ENCODE measurements at regions not wholly inside any gene's neighbourhood (a gene's known extent, or its start where the extent isn't known, plus 50 kb on each side); places are given as distances from the start of the nearest gene placed in this dataset.

GRCh38 chr5:167800427-167800826, 491.0 kb upstream of the WWC1 start:
- no peaks in the 10 kb centered on the region for H3K27me3 Mint-ChIP-seq

GRCh38 chr5:167801999-167802398, 489.4 kb upstream of the WWC1 start:
- no peak overlapping the region for H3K4me2 ChIP-seq (replicated peaks; ENCODE audit: low read depth, low read length, poor library complexity, severe bottlenecking)
- H3K36me3 ChIP-seq (replicated peaks in 1 of 2; ENCODE audit: control extremely low read depth in 1 of 2, control insufficient read depth in 1 of 2, extremely low read depth in 1 of 2, insufficient read depth in 2 of 2, low read length in 1 of 2), result no peaks in the 10 kb centered on the region
- no peaks in the 10 kb centered on the region for H3K27me3 ChIP-seq (replicated peaks in 1 of 4; ENCODE audit: control extremely low read depth in 1 of 4, control insufficient read depth in 3 of 4, insufficient read depth in 4 of 4, low read length in 3 of 4)
- H2AFZ ChIP-seq (ENCODE audit: insufficient read depth, low read depth, low read length, poor library complexity, severe bottlenecking), result no peak overlapping the region
- intact Hi-C loops (cut with micrococcal nuclease), result no loop called here
- H3K4me1 ChIP-seq (ENCODE audit: control insufficient read depth in 2 of 2, insufficient read depth in 2 of 2, low read length in 2 of 2), result no peaks in the 10 kb centered on the region
- ATAC-seq (ENCODE audit: low read depth) (no peak), DNase-seq (no peak)
- 100% methylated on average over 1 of the region's 4 CpGs for WGBS (ENCODE audit: insufficient coverage)
- no peaks in the 10 kb centered on the region for H4K20me1 ChIP-seq (ENCODE audit: control insufficient read depth, insufficient read depth, low read length, poor library complexity, severe bottlenecking)
- Mint-ChIP-seq H3K4me3 (no peak overlapping the region), H3K27me3 (no peaks in the 10 kb centered on the region), H3K9me3 (ENCODE audit: insufficient read depth) (no peaks in the 10 kb centered on the region), H3K4me1 (no peaks in the 10 kb centered on the region), H3K27ac (no peak overlapping the region)
- no peak overlapping the region for H3K9ac ChIP-seq (ENCODE audit: low read length)
- no peaks in the 10 kb centered on the region for H3K79me2 ChIP-seq (ENCODE audit: control insufficient read depth, insufficient read depth, low read length)
- ChIA-PET POLR2A (no interaction called here), CTCF (no interaction called here)
- no peak overlapping the region for H3K27ac ChIP-seq (ENCODE audit: low read length in 2 of 2)
- no peaks in the 10 kb centered on the region for H3K9me3 ChIP-seq (ENCODE audit: control extremely low read depth in 1 of 3, control insufficient read depth in 2 of 3, insufficient read depth in 1 of 3, low read length in 2 of 3)
- TF ChIP-seq, protein P1, sequence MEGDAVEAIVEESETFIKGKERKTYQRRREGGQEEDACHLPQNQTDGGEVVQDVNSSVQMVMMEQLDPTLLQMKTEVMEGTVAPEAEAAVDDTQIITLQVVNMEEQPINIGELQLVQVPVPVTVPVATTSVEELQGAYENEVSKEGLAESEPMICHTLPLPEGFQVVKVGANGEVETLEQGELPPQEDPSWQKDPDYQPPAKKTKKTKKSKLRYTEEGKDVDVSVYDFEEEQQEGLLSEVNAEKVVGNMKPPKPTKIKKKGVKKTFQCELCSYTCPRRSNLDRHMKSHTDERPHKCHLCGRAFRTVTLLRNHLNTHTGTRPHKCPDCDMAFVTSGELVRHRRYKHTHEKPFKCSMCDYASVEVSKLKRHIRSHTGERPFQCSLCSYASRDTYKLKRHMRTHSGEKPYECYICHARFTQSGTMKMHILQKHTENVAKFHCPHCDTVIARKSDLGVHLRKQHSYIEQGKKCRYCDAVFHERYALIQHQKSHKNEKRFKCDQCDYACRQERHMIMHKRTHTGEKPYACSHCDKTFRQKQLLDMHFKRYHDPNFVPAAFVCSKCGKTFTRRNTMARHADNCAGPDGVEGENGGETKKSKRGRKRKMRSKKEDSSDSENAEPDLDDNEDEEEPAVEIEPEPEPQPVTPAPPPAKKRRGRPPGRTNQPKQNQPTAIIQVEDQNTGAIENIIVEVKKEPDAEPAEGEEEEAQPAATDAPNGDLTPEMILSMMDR (IDR thresholded peaks at IDR 0.05), result no peak
- no peak for TF ChIP-seq EZH2 (IDR thresholded peaks at IDR 0.05; ENCODE audit: borderline replicate concordance, insufficient read depth, low read depth, low read length, poor library complexity, severe bottlenecking)
- H3K4me3 ChIP-seq (ENCODE audit: control extremely low read depth in 1 of 5, extremely low read depth in 1 of 5, insufficient read depth in 1 of 5, low read depth in 2 of 5, low read length in 4 of 5), result no peak overlapping the region

More at GRCh38 chr5:167800427-167800826, 491.0 kb upstream of the WWC1 start:
- Histone ChIP-seq H4K20me1 (ENCODE audit: control insufficient read depth, insufficient read depth, low read length, poor library complexity, severe bottlenecking) (no peaks in the 10 kb centered on the region), H3K36me3 (replicated peaks in 1 of 2; ENCODE audit: control extremely low read depth in 1 of 2, control insufficient read depth in 1 of 2, extremely low read depth in 1 of 2, insufficient read depth in 2 of 2, low read length in 1 of 2) (no peaks in the 10 kb centered on the region), H3K27me3 (replicated peaks in 1 of 4; ENCODE audit: control extremely low read depth in 1 of 4, control insufficient read depth in 3 of 4, insufficient read depth in 4 of 4, low read length in 3 of 4) (no peaks in the 10 kb centered on the region), H2AFZ (ENCODE audit: insufficient read depth, low read depth, low read length, poor library complexity, severe bottlenecking) (no peak overlapping the region), H3K9me3 (ENCODE audit: control extremely low read depth in 1 of 3, control insufficient read depth in 2 of 3, insufficient read depth in 1 of 3, low read length in 2 of 3) (no peaks in the 10 kb centered on the region), H3K4me3 (ENCODE audit: control extremely low read depth in 1 of 5, extremely low read depth in 1 of 5, insufficient read depth in 1 of 5, low read depth in 2 of 5, low read length in 4 of 5) (no peak overlapping the region), H3K9ac (ENCODE audit: low read length) (no peak overlapping the region), H3K4me1 (ENCODE audit: control insufficient read depth in 2 of 2, insufficient read depth in 2 of 2, low read length in 2 of 2) (no peaks in the 10 kb centered on the region), H3K27ac (ENCODE audit: low read length in 2 of 2) (no peak overlapping the region), H3K79me2 (ENCODE audit: control insufficient read depth, insufficient read depth, low read length) (no peaks in the 10 kb centered on the region), H3K4me2 (replicated peaks; ENCODE audit: low read depth, low read length, poor library complexity, severe bottlenecking) (no peak overlapping the region)
- intact Hi-C loops (cut with micrococcal nuclease), result no loop called here
- Mint-ChIP-seq H3K27ac (no peak overlapping the region), H3K4me1 (no peaks in the 10 kb centered on the region), H3K4me3 (no peak overlapping the region), H3K9me3 (ENCODE audit: insufficient read depth) (no peaks in the 10 kb centered on the region)
- ChIA-PET CTCF (no interaction called here), POLR2A (no interaction called here)
- TF ChIP-seq, protein P1 (IDR thresholded peaks at IDR 0.05), result no peak
- TF ChIP-seq EZH2 (IDR thresholded peaks at IDR 0.05; ENCODE audit: borderline replicate concordance, insufficient read depth, low read depth, low read length, poor library complexity, severe bottlenecking), result no peak
- 88% methylated on average over 4 of the region's 4 CpGs for WGBS (ENCODE audit: insufficient coverage)
- no peak for ATAC-seq (ENCODE audit: low read depth)
- no peak for DNase-seq
